LHCN-M2 (cell line): ENCODE measurements at regions not wholly inside any gene's neighbourhood (a gene's known extent, or its start where the extent isn't known, plus 50 kb on each side); places are given as distances from the start of the nearest gene placed in this dataset.

Source experiments
- DNase-seq: peaks from one replicate; pipeline ENCODE4 v3.0.0-alpha.2; 2012; ENCODE audit warnings: low read depth

DNA sequence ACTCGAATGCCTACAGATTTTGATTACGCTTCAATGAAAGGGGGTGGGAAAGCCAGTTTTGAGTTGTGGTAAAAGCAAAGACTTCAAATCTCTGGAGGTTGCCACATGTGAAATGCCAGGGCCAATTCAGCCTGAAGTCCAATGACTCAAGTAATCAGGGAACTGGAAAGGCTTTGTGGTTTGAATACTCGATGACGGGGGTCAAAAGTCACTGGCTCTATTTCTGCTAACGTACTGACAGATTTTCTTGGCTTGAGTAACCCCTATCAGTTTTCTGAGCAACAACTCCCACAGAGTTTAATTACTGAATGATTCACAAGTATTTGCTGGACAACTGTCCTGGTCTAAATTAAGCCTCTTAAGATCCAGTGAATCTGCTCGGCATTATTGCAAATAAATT, 152.2 kb downstream of the SIPA1L2 start:
- DNase-seq: peak; percentile 99

DNA sequence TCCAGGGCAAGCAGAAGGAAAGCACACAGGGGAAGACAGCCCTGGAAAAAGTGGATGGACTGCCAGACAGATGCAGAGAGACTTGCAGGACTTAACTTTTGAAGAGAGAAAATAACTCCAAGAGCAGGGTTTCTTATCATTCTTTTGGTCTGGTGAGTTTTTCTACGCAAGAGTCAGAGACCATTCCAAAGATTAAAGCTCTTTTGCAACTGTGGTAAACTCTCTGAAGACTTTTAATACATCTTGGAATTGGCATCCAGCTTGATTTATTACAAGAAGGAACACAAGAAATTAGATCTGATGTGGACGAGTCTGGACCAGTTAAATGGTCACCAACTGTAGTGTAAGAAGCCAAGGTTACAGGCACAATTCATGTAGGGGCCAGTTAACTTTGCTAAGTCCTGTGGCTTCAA, 153.4 kb downstream of the SIPA1L2 start:
- no peak for DNase-seq

DNA sequence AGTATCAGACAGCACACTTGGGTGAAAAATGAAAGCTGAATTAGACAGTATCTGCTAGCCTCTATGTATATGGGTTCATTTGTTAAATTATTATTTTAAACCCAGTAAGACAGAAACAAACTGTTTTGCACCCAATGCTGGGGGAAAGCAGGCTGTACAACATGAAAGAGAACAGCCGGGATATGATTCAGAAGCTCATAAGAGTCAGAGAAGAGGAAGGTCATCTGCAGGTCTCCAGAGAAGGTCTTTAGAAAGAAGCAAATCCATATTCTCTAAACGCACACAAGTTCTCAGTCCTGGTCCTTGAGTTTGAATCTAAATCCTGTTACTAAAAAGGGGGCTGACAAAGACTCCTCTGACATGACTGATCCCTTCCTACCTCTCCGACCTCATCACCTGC, 155.1 kb downstream of the SIPA1L2 start:
- no peak for DNase-seq

DNA sequence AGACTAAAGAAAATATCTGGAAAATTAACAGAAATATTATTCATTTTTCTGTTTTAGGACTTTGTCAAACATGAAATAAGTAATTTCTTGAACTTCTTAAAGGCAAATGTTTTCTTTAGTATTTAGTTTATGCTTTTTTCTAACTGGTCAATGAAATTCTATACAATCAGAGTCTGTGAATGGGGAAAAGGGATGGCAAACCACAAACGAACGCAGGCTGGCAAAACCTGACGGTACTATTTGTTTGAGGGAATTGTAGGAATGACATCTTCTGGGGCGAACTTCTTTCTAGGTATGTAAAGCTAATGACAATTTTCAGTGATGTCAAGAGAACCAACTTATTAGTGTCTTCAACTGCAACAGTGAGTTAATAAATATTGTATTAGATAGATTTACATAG, 156.0 kb downstream of the SIPA1L2 start:
- no peak for DNase-seq

DNA sequence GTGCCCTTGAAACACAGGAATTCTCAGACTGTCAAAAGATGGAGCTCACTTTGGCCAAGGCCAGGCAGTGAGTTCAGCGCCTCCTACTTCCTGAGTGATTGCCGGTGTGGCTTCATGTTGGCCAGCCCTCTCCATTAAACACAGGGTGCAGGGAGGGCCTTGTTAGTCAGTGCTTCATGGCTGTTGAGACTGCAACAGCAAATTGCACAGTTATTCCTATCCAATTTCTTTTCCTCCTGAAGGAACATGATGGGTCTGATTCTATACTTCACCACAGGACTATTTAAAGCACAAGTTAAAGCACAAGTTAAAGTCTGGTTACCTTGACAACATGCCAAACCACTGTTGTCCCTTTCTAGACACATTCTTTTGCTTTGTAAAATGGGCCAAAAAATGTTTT, 156.6 kb downstream of the SIPA1L2 start:
- DNase-seq: peak; percentile 64

DNA sequence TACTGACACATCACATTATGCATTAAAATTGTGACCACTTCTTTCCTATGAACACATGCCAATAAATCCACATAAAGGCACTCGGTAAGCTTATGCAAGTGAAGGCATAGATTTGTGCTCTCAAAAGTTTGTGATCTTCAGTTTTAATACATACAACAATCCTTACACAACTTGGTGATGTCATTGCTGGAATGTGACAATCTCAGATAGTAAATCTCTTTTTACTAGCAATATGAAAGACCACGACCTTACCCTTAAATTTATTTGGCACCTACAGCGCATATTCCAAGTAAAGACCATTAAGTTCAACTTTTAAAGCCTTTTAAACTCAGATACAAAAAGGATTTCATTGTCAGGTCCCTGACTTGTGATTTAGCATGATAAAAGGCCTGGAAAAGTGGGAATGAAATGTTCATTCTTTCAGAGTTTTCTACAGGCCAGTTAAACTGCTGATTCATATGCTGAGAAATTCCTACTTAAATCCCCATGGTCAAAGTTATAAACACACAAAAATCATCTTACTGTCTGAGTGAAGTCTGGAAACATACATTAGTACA, 157.4 kb downstream of the SIPA1L2 start:
- DNase-seq: peak; percentile 44

DNA sequence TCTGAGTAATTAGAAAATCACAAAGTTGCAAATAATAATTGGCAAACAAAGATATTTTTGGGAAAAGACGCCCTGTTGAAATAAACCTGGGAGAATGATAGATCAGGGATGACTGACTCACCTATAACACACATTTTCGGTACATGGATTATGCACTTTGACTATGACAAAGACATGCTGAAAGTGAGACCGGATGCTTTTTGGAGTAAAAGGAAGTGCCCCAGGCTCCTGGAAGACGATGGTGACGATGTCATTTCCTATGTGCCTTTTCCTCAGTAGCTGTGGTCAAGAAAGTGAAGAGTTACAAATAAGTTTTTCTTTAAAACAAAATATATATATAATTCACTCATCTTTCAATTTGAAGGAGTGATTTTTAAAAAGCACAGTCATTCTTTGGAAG, 158.7 kb downstream of the SIPA1L2 start:
- no peak for DNase-seq

DNA sequence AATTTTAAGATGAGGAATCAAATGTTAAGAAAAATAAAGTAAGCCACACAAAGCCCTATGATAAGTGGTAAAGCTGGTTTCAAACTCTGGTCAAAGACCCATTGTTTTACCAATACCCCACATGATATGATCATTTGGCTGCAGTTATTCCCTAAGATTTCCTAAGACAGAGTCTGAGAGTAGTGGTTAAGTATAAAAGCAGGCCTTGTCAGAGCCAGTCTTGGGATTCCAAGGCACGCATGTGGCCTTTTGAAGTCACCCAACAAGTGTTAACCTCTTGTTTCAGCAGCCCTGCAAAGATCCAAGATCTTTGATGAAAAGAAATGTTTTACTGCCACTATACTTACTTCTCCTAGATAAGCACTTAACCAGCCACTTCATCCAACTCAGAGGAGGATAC, 159.2 kb downstream of the SIPA1L2 start:
- DNase-seq: no peak

DNA sequence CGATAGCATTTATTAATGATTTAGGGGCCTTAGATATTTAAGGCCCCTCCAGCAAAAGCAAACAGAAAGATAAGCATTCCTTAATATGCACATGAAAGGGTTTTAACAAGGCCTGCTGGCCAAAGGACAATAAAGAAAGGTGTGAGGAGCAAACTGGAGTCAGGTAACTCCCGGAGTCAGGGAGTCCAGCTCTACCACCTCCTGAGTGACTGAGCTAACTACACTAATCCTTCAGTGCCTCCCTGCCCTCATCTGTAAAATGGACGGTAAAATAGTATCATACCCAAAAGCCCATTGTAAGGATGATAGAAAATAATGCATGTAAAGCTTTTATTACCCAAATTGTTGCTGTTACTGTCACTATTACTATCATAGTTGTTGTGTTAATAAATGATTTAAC, 161.7 kb downstream of the SIPA1L2 start:
- DNase-seq: no peak

DNA sequence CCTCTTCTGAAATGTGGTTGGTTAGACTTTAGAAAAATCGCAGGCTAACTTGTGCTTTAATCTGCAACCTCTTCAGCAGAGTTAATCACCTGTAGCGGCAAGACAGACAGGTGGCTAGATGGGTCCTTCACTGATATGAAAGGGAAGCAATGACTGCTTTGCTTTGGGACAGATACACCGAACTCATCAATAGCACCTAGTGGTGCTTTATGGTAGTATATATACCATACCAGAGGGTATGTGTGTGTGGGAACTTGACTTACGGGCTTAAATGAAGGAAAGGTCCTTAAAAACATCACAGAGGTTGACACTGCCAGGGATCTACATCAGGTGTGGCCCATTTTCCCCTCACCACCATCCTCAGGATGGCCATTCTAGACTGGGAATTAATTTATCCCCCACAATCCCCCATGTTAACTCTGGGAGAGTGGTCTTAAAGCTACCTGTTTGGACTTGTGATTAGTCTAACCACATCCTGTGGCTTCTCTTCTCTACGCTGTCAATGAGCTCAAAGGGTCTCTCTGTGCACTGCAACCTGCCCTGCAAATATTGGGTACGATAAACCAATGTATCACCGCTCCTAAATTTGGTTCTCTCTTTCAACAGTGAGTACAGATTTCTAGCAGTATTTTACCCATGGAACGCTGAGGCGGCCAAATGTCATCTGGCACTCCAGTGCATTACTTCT, 162.7 kb downstream of the SIPA1L2 start:
- DNase-seq: no peak

DNA sequence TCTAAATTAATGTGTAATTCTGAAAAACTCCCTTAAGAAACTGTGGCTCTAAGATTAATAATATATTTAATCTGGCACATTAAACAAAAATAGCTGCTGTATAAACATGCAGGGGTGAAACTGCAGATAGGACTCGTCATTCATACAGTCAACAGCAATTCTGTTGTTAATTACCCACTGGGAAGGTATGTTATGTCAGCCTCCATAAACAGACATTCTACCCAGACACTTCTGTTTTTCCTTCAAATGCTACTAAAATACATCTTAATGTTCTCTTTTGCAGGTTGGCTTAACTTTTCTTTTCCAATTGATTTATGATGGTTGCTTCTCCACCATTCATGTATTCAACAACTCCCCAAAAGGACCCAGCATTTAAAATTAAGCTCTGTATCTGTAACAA, 165.6 kb downstream of the SIPA1L2 start:
- no peak for DNase-seq

DNA sequence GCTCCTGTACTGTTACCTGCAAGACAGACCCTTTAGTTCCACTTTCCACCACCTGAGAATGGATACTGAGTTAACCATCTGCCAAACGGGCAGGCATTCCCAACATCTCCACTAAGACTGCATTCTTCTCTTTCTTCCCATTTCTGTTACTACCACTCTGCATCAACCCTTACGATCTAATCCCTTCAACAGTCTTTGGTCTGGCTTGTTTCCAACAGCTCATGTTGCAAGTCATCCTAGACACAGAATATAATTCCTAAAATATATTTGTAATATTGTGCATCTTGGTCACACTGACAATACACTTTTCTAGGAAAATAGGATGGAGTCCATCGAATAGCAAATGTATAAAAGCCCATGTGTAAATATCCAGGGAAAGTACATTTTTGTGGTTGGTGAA, 166.7 kb downstream of the SIPA1L2 start:
- DNase-seq: peak; percentile 54

DNA sequence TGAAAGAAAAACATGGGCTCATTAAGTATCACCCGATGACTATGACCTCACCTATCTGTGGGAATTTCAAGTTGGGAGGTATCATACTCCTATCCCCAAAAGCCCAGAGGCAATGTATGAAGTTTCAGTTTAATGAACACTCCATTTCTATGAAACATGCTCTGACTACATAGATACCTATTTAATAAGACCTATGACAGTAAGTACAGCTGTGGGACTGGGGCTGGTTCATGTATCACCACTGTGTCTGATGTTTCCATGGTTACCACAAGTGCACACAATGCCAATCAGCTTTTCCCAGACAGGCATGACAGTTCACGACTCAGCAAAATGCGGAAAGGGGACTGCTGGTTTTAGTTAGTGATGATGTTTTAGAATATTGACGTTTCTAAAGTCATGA, 167.7 kb downstream of the SIPA1L2 start:
- peak; percentile 50 for DNase-seq

DNA sequence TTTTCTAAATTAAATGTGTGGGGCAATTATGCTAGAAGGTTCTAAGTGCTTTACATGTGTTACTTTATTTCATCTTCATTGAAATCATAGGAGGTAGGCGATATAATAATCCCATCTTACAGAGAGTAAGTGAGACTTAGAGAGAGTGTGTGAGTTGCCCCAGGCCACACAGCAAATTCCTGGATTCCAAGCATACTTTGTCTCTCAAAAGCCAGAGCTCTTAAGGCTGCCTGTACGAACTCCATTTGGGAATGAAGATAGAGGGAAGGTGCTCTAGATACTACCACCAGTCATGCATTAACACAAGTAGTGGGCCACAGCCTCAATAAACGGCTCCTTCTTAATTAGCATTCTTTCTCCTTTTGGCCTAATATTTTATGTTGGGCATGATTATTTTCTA, 170.1 kb downstream of the SIPA1L2 start:
- no peak for DNase-seq

DNA sequence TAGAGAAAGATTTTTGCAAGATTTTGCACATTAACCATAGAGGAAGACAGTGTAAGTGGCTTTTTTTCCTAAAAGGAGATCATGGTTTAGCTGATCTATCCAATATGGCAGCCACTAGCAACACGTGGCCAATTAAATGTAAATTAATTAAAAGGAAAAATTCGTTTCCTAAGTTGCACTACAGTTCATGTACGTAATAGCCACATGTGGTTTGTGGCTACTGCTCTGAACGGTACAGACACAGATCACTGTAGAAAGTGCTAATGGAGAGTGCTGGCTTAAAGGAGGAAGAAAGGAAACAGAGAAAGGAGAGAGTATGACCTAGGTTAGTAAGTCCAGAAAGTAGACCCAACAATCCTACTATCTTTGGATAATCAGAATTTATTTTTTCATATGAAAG, 170.8 kb downstream of the SIPA1L2 start:
- DNase-seq: no peak

DNA sequence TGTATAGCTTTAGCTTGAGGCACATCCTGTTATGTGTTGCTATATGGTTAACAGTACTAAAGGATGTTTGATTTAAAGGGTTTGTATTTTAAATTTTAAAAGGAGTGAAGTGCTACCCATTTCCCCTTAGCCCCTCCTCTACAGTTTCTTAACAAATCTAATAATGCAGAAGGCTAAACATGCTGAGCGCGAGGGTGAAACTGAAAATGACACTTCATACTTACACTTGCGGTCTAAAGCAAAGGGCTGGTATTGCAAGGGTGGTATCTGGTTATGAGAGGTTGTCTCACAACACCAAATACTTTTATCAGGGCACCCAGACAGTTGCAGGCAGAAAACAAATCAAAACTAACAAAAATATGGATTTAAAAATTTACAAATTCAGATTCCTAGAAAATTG, 172.3 kb downstream of the SIPA1L2 start:
- DNase-seq: no peak

DNA sequence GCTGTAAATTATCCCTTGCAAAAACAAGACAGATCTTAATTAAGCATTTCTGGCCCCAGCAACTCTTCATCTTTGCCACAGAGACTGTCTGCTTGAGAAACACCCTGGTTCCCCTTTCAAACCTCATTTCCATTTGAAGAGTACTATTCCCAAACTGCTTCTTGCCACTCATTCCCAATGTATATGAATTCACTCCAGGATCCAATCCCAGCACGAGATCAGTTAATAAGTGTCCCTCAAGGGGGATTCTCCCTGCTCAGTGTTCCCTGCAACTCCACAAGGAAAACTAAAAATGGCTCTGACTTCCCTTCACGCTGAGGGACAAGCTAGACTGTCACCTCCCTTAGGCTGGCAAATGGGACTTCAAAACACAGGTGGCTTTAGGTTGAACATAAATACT, 173.2 kb downstream of the SIPA1L2 start:
- no peak for DNase-seq

DNA sequence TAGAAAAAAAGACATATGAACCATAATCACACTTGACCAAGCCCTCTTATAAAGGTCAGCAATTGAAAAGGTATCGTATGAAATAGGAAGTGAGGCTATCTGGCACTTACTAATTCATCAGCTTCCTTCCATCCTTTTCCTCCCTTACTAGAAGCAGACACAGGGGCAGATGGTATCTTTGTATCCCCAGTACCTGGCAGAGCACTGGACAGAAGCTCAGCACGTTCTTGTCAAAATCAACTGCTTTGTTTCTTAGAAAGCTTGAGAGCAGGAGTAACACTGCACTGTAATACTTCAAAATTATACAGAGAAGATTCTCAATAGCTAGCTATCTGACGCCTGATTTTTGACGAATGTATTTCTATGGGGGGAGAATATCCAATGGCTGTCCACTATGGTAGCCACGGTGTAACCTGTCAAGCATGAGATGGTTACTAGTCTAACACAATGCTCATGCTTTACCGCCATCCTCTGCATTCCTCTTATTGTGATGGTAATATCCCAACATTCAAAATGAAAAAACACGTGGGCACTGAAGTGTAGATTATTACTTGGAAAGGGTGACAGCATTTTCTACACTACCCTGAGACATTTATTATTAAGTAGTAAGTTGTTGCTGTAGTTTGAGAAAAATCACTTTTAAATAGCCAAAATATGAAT, 175.6 kb downstream of the SIPA1L2 start:
- no peak for DNase-seq

DNA sequence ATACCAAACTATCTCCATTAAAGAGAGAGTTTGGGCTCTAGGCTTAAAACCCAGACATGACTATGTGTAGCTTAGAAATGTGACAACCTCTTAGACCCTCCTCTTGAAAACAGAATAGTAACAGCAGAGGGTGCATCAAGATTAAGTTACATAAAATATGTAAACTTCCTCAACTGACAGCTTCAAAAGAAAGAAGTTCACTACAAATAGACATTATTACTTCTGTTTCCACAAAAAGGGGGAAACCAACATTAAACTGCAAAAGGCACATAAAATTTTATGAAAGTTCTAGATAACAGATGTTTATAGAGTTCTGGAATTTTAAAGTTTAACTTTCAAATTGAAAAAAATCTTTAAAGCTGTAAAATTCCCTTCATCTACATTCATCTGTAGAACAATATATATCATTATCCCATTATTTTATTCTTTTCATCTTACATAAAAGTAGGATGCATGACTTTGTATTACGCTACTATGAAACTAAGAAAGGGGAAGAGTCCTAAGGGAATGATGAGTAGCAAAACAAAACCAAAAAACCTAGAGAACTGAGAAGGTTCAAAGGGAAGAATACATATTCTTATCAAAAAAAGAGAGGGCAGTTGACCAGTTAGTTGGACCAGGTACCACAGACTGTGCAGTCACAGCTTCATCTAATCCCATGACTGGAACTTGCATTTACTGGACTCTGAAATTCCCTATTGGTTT, 177.0 kb downstream of the SIPA1L2 start:
- no peak for DNase-seq

DNA sequence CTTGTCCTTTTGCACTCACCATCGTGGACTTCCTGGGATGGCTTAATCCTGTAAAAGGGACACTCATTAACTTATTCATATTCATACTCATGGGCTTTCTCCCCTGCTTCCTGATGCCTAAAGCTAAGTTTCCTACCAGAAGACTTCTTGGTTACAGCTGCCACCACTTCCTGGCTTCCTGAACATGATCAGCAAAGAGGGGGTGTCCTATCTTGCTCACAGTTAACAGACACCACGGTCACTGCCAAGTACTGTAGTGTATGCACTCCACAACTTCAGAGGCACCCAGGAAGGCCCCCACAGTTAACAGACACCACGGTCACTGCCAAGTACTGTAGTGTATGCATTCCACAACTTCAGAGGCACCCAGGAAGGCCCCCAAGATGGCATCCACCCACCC, 177.8 kb downstream of the SIPA1L2 start:
- DNase-seq: no peak

DNA sequence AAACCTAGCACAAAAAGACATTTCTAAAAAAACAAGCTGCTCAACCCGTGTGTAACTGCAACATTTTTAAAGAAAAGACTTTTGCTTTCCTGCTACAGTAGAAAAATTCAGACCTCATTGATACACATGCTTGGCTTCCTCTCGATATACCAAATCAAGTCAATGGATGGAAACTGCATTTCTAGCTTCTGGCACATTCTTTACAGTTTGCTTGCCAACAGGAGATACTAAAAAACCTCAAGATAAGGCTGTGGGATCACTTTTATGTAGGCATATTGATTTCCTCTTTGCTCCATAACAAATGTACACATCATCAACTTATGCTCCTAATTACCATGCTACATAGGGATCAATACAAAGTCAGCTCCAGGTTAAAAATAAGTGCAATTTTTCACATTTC, 178.4 kb downstream of the SIPA1L2 start:
- DNase-seq: no peak

DNA sequence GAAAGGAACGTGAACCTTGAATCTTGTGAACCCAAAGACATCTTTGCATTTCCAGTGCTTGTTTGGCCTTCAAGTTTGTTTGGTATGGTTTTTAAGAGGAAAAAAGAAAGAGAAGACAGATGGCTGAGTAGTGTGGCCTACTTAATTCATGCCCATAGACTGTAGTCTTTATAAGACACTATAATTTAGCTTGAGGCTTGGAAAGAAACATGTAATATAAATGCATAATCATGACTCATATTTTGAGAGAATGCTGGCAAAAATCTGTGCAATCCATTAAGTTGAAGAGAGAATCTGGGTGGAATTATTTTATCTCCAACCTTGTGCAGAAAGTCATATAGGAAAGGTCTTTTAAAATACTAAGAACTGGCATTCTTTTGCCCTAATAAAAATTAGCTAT, 179.3 kb downstream of the SIPA1L2 start:
- no peak for DNase-seq

DNA sequence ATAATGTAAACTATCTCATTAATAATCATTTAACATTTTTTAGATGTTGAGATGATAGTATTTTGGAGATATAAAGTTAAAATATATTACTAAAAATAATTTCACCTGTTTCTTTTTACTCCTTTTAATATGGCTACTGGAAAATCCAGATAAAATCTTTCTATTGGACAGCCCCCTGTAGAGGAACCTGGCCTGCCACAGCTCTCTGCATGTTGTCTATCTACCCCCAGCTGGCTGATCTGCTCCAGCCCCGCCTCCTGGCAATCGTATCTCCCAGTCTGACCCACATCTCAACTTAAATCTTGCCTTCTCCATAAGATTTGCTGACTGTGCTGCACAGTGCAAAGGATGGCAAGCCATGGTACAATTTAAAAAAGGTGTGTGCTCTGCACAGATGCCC, 182.8 kb downstream of the SIPA1L2 start:
- DNase-seq: no peak
